Myocyte (in vitro differentiated cells): ENCODE measurements at regions not wholly inside any gene's neighbourhood (a gene's known extent, or its start where the extent isn't known, plus 50 kb on each side); places are given as distances from the start of the nearest gene placed in this dataset.
"Not testable (repeated sequence)": the region's sequence is repeated elsewhere in the genome, so short reads cannot be mapped to it uniquely, and the experiment has no call there.

ENCODE experiments used
- DNase-seq: peaks from one replicate; pipeline ENCODE4 v3.0.0-alpha.2; 2012; ENCODE audit warnings: low read depth

- no peak for DNase-seq
Observed at GRCh38 chr6:101110814-101111213, 229.7 kb upstream of the ASCC3 start.

- DNase-seq: no peak
Observed at GRCh38 chr6:101113468-101114260, 232.5 kb upstream of the ASCC3 start.

- DNase-seq: peak; percentile 68
Observed at GRCh38 chr6:101114703-101115102, 233.6 kb upstream of the ASCC3 start.

- DNase-seq: no peak
Observed at GRCh38 chr6:101116337-101116736, 235.2 kb upstream of the ASCC3 start.

GRCh38 chr6:101117393-101118135 lies 236.4 kb upstream of the ASCC3 start:
- DNase-seq: peak; percentile 40

- DNase-seq: no peak
Observed at GRCh38 chr6:101118136-101118396, 236.9 kb upstream of the ASCC3 start.

- DNase-seq: no peak
Observed at GRCh38 chr6:101120747-101121146, 239.6 kb upstream of the ASCC3 start.

- DNase-seq: no peak
Observed at GRCh38 chr6:101125380-101125971, 244.3 kb upstream of the ASCC3 start.

GRCh38 chr6:101126501-101126900 lies 245.4 kb upstream of the ASCC3 start:
- DNase-seq: peak; percentile 18

GRCh38 chr6:101129851-101130250 lies 248.7 kb upstream of the ASCC3 start:
- DNase-seq: no peak

- peak; percentile 63 for DNase-seq
Observed at GRCh38 chr6:101146389-101146788, 247.1 kb upstream of the GRIK2 start.

GRCh38 chr6:101150226-101150625 lies 243.3 kb upstream of the GRIK2 start:
- DNase-seq: no peak

GRCh38 chr6:101157638-101158037 lies 235.9 kb upstream of the GRIK2 start:
- not testable (repeated sequence) for DNase-seq

GRCh38 chr6:101163611-101164010 lies 229.9 kb upstream of the GRIK2 start:
- no peak for DNase-seq

- no peak for DNase-seq
Observed at GRCh38 chr6:101167638-101168037, 225.9 kb upstream of the GRIK2 start.

GRCh38 chr6:101171049-101171448 lies 222.5 kb upstream of the GRIK2 start:
- DNase-seq: not testable (repeated sequence)

GRCh38 chr6:101178748-101179147 lies 214.8 kb upstream of the GRIK2 start:
- DNase-seq: no peak

- no peak for DNase-seq
Observed at GRCh38 chr6:101181006-101181405, 212.5 kb upstream of the GRIK2 start.

- not testable (repeated sequence) for DNase-seq
Observed at GRCh38 chr6:101188285-101188798, 205.2 kb upstream of the GRIK2 start.

- DNase-seq: peak; percentile 23
Observed at GRCh38 chr6:101195588-101195987, 197.9 kb upstream of the GRIK2 start.

- DNase-seq: no peak
Observed at GRCh38 chr6:101199441-101199840, 194.1 kb upstream of the GRIK2 start.

GRCh38 chr6:101202867-101203374 lies 190.6 kb upstream of the GRIK2 start:
- no peak for DNase-seq
